ENCODE measurements at regions not wholly inside any gene's neighbourhood (a gene's known extent, or its start where the extent isn't known, plus 50 kb on each side); places are given as distances from the start of the nearest gene placed in this dataset.

DNA sequence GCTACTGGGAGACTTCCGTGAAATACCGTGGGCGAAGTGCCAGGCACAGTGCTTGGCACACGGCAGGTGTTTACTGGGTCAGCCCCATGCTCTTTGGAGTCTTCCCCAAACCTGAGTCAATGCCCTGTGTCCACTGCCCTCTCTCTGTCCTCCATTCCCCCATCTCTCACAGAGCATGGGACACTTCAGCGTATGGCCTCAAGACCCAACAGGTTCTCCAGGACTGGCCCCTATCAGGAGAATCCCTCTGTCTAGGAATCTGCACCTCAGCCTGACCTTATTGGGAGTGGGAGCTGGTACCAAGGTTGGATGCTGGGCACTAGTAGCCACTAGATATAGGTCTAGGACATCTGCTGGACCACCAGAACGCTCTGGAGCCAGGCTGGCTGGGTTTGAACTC lies 67.2 kb upstream of the LMO1 start:
- H3K23me2 ChIP-seq (ENCODE audit: insufficient read length, low read depth, low read length, poor library complexity, severe bottlenecking), result no peaks in the 10 kb centered on the region
- no CpG with 5 or more reads among the region's 6 CpGs for WGBS (ENCODE audit: extremely low coverage, insufficient read length, low lambda C conversion rate)
- Mint-ChIP-seq H3K27me3 (ENCODE audit: low read depth) (peaks cover 2% of the 10 kb centered on the region; the same call in 1 of the 2 replicates), H3K9me3 (no peaks in the 10 kb centered on the region), H3K4me1 (peaks cover 34 to 62% of the 10 kb centered on the region in 2 experiments), H3K27ac (no peak overlapping the region), H3K36me3 (ENCODE audit: insufficient read depth in 1 of 3, low read depth in 3 of 3) (no peaks in the 10 kb centered on the region), H3K4me3 (no peak overlapping the region)
- H3K79me2 ChIP-seq (ENCODE audit: insufficient read depth, low read length), result no peaks in the 10 kb centered on the region
- H2BK12ac ChIP-seq (ENCODE audit: insufficient read length, low read depth, low read length), result no peak overlapping the region
- DNase-seq, result no peak
- no peak overlapping the region for H3K27ac ChIP-seq (ENCODE audit: insufficient read length, low read depth, low read length)
- H4K20me1 ChIP-seq (ENCODE audit: control insufficient read depth, insufficient read depth, insufficient read length), result no peaks in the 10 kb centered on the region
- H3K14ac ChIP-seq (ENCODE audit: insufficient read depth, low read length), result no peak overlapping the region
- no peak overlapping the region for H3K56ac ChIP-seq (ENCODE audit: insufficient read length, low read depth, low read length)
- no peaks in the 10 kb centered on the region for H3K9me3 ChIP-seq (ENCODE audit: control insufficient read depth, low read depth, low read length)
- no peak overlapping the region for H4K5ac ChIP-seq (ENCODE audit: insufficient read length, low read depth, low read length)
- H3K27me3 ChIP-seq (ENCODE audit: insufficient read depth, low read length), result no peaks in the 10 kb centered on the region
- no peak overlapping the region for H3K23ac ChIP-seq (ENCODE audit: insufficient read length, low read depth, low read length)
- H2BK5ac ChIP-seq (ENCODE audit: insufficient read length, low read length), result no peak overlapping the region
- no peak overlapping the region for H3K18ac ChIP-seq (ENCODE audit: insufficient read length, low read depth, low read length)
- no peak overlapping the region for H2BK120ac ChIP-seq (ENCODE audit: low read depth, low read length, poor library complexity, severe bottlenecking)
- H3K4me2 ChIP-seq (ENCODE audit: insufficient read depth, insufficient read length, low read length), result no peak overlapping the region
- no peak overlapping the region for H3K9ac ChIP-seq (ENCODE audit: extremely low read depth, insufficient read length, low read length)
- no peak overlapping the region for H4K8ac ChIP-seq (replicated peaks; ENCODE audit: insufficient read length, low read depth, low read length)
- H2BK15ac ChIP-seq (ENCODE audit: low read depth, low read length), result no peak overlapping the region
- H2AFZ ChIP-seq (ENCODE audit: low read length), result no peak overlapping the region
- no peaks in the 10 kb centered on the region; the same call in 1 of the 2 replicates for H3K4me1 ChIP-seq (ENCODE audit: insufficient read depth, low read length)
- H3K79me1 ChIP-seq (ENCODE audit: insufficient read depth, low read depth, low read length, poor library complexity, severe bottlenecking), result no peaks in the 10 kb centered on the region
- H4K91ac ChIP-seq (ENCODE audit: insufficient read length, low read depth, low read length), result no peak overlapping the region
- TF ChIP-seq, protein P1, sequence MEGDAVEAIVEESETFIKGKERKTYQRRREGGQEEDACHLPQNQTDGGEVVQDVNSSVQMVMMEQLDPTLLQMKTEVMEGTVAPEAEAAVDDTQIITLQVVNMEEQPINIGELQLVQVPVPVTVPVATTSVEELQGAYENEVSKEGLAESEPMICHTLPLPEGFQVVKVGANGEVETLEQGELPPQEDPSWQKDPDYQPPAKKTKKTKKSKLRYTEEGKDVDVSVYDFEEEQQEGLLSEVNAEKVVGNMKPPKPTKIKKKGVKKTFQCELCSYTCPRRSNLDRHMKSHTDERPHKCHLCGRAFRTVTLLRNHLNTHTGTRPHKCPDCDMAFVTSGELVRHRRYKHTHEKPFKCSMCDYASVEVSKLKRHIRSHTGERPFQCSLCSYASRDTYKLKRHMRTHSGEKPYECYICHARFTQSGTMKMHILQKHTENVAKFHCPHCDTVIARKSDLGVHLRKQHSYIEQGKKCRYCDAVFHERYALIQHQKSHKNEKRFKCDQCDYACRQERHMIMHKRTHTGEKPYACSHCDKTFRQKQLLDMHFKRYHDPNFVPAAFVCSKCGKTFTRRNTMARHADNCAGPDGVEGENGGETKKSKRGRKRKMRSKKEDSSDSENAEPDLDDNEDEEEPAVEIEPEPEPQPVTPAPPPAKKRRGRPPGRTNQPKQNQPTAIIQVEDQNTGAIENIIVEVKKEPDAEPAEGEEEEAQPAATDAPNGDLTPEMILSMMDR (conservative IDR thresholded peaks at IDR 0.05), result no peak
- no peak overlapping the region for H2AK5ac ChIP-seq (ENCODE audit: insufficient read length, low read length)
- H3T11ph ChIP-seq (ENCODE audit: low read length), result no peak overlapping the region
- H3K4ac ChIP-seq (ENCODE audit: low read depth, low read length), result no peak overlapping the region
- H2BK20ac ChIP-seq (ENCODE audit: low read depth, low read length, poor library complexity, severe bottlenecking), result no peak overlapping the region

Data from H9 (cell line).